ENCODE measurements at regions not wholly inside any gene's neighbourhood (a gene's known extent, or its start where the extent isn't known, plus 50 kb on each side); places are given as distances from the start of the nearest gene placed in this dataset.

DNA sequence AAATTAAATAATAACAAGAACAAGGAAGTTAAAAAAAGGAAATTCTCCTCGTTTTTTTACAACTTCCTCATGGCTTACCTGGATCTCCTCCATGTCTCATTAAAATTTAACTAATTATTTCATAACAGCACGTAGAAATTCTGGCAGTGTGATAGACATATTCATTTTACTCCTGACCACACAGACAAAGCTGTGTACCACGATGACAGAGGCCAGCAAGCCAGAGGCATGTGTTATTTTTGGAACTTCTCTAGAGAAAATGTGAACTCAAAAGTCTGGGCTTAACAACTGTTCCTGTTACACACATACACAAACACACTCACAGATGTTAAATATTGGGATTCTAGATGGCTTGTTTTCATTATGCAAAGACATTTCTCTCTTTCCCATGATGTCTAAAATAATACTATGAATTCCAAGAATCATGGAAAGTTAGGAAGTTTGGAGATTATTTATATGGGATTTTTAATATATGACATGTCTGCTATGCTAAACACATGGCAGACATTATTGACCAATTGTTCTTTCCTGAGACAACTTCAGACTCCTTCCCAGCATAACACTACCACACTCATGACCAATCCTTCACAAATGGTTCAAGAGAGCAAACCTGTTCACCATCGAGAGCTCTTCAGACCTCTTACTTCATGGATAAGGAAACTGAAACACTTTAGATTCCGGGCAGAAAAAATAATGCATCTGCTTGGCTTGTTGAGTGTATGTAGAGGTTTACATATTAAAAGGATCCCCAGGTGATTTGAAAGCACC is 158.7 kb downstream of the DACT1 start:
- Mint-ChIP-seq H3K27ac (no peak overlapping the region), H3K27me3 (peaks cover 10% of the 10 kb centered on the region), H3K9me3 (no peaks in the 10 kb centered on the region), H3K4me3 (no peak overlapping the region), H3K4me1 (no peaks in the 10 kb centered on the region)
- DNase-seq (no peak), ATAC-seq (no peak)

DNA sequence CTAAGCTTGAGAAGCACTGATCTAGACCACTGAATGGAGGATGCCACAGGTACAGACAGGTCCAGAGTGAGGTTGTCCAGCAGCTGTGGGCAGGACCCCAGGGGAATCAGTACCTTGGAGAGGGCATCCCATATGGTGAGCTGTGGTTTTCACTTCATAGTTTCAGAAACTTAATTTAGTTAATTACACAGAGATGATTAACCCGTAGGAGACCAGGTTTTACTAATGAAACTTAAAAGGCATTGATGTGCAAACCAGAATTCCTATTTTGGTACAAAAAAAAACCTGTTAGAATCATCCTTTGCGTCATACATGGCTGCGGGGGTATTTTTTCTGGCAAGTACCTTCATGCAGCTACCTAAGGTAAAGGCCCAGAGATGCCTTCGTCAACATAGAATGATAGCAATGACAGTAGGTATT is 159.3 kb downstream of the DACT1 start:
- Mint-ChIP-seq H3K4me1 (no peaks in the 10 kb centered on the region), H3K27me3 (peaks cover 14% of the 10 kb centered on the region), H3K27ac (peak overlapping the region in 1 of 2 donors; percentile 19), H3K9me3 (no peaks in the 10 kb centered on the region), H3K4me3 (no peak overlapping the region)
- ATAC-seq (no peak), DNase-seq (no peak)

DNA sequence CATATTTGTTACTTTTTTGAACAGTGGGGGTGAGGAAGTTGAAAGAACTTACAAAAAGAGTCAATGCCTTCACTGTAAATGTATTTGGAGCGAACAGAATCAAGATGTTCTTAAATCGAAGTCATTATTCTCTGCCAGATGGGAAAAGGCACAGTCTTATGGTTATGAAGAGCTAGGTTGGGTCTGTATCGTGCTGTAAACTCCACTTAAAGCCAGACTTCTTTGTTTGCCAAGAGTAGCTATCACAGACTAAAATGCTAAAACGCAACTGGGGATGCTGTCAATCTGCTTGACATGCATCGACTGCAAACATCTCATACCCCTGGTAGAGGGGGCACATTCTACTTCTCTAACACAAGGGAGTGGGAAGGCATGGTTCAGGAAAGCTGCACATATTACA is 160.4 kb downstream of the DACT1 start:
- Mint-ChIP-seq H3K4me3 (no peak overlapping the region), H3K27ac (no peak overlapping the region), H3K27me3 (peaks cover 20% of the 10 kb centered on the region), H3K4me1 (no peaks in the 10 kb centered on the region), H3K9me3 (peaks cover 6 to 7% of the 10 kb centered on the region in 2 donors)
- DNase-seq (no peak), ATAC-seq (no peak)

DNA sequence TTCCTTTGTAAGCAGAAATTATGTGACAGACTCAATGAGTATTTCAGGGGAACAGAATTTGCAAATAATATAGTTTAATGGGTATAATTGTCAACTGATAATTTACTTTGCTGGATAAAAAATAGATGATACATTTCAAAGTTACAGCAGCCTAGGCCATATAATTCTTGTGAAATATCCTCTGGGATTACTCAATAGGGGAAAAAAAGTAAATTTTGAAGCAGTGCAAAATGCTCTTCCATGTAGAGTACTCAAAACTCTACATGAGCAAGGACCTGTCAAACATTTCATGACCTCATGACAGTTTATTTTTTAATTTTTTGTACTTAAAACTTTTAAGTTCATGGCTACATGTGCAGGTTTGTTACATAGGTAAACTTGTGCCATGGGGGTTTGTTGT is 163.3 kb downstream of the DACT1 start:
- Mint-ChIP-seq H3K9me3 (peaks cover 6 to 13% of the 10 kb centered on the region in 2 donors), H3K4me3 (no peak overlapping the region), H3K27ac (no peak overlapping the region), H3K27me3 (peaks cover 43% of the 10 kb centered on the region), H3K4me1 (no peaks in the 10 kb centered on the region)
- DNase-seq (no peak), ATAC-seq (no peak)

DNA sequence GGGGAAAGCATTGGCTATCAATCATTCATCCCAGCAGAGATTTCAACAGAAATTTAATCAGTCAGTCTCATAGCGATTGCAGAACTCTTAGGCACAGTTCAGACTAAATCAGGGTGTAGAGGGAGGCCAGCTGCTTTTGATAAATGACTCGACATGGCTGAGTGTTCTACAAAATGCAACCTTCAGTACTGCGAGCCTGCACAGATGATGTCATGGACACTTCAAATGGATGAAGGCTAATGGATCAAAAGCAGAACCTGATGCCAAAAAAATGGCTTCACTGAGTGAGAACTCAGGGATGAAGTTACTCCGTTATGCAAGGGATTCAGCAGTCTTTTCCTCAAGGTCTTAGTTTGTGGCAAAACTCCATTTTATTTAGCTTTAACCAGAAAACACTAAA is 167.3 kb downstream of the DACT1 start:
- H3K9me3 Mint-ChIP-seq: peaks cover 6 to 13% of the 10 kb centered on the region in 2 donors
- DNase-seq (no peak), ATAC-seq (no peak)
- no peaks in the 10 kb centered on the region for H3K4me1 Mint-ChIP-seq
- H3K27ac Mint-ChIP-seq: no peak overlapping the region
- H3K27me3 Mint-ChIP-seq: peaks cover 47% of the 10 kb centered on the region
- H3K4me3 Mint-ChIP-seq: no peak overlapping the region

DNA sequence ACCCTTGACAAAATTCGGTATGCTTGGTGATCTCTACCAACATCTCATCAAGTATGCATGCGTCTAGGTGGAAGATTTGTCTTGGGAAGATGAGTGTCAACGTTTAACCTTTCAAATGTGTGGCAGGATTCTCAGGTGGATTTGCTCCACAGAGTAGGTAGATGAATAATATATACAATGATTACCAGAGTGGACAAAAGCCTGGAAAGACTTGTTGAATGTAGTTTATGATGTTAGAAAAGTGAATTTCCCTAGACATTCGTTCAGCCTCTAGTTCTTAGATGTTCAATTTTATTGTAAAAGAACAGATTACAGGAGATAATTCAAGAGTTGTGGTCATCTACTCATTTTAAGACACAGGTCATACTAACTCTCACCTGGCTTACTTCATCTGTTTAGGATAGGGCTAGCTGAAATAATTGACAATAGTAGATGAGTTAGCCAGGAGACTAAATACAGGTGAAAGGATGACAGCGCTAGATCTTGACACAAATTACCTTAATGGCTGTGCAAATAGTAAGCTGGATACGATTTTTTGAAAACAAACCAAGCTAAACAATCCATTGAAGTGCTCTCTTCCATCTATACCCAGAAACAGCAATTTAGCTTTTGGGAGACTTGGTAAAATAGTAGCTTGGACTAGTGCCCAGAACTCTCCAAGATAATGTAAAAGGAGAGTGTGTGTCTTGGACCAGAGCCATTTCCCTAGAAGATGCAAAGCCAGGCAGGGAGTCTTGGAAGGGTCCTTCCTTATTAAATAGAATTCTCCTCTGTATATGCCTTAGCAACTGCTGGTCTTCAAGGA is 168.0 kb downstream of the DACT1 start:
- Mint-ChIP-seq H3K27me3 (peaks cover 47% of the 10 kb centered on the region), H3K4me3 (no peak overlapping the region), H3K9me3 (peaks cover 6 to 13% of the 10 kb centered on the region in 2 donors), H3K4me1 (no peaks in the 10 kb centered on the region), H3K27ac (no peak overlapping the region)
- no peak for DNase-seq
- no peak for ATAC-seq

DNA sequence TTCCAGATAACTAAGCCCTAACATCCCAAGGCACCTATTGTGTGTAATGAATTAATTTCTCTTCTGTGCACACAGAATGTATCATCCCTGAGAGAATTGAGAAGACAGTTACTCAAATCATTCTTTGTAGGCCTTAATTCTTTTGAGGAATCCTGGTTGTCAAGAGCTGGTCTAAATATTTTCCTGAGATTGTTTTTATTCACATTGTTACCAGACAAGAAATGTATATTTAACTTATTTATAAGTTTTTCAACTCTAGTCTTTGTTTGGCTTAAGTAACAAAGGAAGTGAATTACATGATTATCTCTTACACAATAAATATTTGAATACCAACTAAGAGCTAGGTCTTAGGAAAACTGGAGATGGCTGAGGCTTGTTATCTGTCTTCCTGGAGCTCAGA is 169.4 kb downstream of the DACT1 start:
- DNase-seq (no peak), ATAC-seq (no peak)
- Mint-ChIP-seq H3K4me3 (no peak overlapping the region), H3K4me1 (no peaks in the 10 kb centered on the region), H3K27ac (no peak overlapping the region), H3K9me3 (peaks cover 6 to 13% of the 10 kb centered on the region in 2 donors), H3K27me3 (peaks cover 42% of the 10 kb centered on the region)

DNA sequence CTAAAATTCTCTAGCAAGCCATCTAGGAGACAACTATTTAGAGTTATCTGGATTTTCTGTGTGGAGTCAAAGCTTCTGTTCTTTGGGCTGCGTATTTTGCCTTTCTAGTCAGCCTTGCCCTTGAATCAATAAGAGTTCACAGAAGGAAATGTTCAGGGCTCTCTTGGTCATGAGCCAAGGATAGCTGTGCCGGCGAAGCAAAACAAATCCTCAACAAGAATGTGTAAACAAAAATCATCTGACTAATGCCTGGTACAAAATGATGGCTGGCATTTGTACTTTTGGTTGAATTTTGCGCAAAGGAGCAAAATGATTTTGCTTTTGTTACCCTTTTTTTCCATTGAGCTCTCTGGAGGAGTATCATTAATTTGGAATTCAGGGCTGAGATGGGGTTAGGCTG is 171.1 kb downstream of the DACT1 start:
- Mint-ChIP-seq H3K27ac (no peak overlapping the region), H3K4me1 (no peaks in the 10 kb centered on the region), H3K27me3 (peaks cover 27% of the 10 kb centered on the region), H3K9me3 (peaks cover 0 to 6% of the 10 kb centered on the region in 2 donors), H3K4me3 (no peak overlapping the region)
- DNase-seq (no peak), ATAC-seq (no peak)

DNA sequence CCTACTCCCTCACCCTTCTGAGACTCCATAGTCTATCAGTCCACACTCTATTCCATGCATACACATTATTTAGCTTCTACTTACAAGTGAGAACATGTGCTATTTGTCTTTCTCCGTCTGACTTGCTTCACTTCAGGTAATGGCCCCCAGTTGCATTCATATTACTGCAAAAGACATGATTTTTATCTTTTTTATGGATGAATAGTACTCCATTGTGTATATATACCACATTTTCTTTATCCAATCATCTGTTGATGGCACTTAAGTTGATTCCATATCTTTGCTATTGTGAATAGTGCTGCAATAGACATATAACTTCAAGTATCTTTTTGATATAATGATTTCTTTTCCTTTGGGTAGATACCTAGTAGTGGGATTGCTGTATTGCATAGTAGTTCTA is 171.8 kb downstream of the DACT1 start:
- Mint-ChIP-seq H3K27ac (no peak overlapping the region), H3K9me3 (no peaks in the 10 kb centered on the region), H3K27me3 (peaks cover 20% of the 10 kb centered on the region), H3K4me3 (no peak overlapping the region), H3K4me1 (no peaks in the 10 kb centered on the region)
- ATAC-seq (no peak), DNase-seq (no peak)

DNA sequence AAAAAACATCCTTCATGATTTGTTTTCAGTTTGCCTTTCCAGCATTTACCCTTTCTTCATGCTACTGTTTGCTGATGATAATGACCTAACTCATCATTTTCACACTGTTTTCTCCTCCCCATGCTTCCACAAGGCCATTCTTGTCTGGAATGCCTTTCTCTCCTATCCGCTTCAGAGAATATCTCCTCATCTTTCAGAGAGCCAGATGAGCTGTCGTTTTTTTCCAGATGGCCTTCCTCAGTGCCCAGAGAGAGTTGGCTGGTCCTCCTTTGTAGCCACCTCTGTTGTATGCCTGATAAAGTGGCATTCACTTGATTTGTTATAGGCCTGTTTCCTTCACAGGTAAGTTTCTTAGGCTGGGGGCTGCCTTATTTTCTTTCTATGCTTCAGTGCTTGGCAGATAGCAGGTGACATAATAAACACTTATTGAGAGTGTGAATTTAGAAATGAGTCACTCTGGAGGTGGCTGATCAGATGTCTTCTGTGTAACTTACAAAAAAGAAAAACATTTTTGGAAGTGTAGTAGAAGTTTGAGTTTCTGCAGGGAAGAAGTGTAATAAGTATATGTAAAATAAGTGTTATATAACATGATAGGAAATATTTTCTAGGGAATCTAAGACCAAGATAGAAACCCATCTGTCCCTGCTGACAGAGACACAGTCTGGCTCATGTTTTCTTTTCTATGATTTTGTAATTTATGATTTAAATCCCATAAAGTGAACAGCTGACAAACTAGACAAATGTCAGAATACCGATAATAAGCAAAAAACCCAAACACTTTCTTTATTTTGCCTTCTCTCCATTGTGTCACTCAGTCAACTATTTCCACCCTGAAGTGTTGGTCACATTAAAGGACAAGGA is 174.5 kb downstream of the DACT1 start:
- Mint-ChIP-seq H3K27me3 (no peaks in the 10 kb centered on the region), H3K4me3 (no peak overlapping the region), H3K9me3 (no peaks in the 10 kb centered on the region), H3K27ac (no peak overlapping the region), H3K4me1 (no peaks in the 10 kb centered on the region)
- ATAC-seq (peak; percentile 59), DNase-seq (no peak)

DNA sequence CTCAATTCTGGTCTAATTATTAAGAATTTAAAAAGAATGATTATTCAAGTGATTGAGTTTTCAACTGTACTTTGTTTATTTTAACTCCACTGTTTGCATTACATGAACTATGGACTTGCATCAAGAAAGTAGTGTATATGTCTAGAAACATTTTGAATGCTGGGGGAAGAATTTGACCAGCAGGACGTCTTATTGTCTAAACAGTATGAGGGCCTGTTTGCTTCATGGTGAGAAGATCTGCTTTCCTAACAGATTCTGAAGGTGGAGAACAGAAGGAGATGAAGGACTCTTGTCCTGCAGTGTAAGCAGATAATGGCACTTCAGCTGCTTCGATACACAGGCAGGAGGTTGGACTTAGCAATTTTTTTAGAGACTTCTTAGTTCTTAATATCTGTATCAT is 176.0 kb downstream of the DACT1 start:
- H3K9me3 Mint-ChIP-seq: no peaks in the 10 kb centered on the region
- DNase-seq (no peak), ATAC-seq (no peak)
- peaks cover 9% of the 10 kb centered on the region for H3K27me3 Mint-ChIP-seq
- no peaks in the 10 kb centered on the region for H3K4me1 Mint-ChIP-seq
- no peak overlapping the region for H3K4me3 Mint-ChIP-seq
- no peak overlapping the region for H3K27ac Mint-ChIP-seq

DNA sequence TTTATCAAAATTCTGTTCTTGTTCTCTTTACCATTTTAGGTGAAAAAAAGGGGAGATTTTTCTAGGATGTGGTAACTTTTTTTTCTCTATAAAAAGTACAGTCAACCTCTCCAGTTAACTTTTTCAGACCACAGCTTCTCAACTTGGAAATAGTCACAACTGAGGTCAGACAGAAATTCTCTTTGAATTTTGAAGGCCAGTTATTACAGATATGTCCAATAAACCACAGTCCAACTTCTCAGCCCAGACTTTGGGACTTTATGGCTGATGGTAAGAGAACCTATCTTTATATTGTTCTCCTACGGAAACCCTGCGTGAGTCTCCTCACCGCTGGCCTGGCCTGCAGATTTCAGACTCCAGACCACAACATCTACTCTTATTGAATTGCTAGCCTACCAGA is 176.7 kb downstream of the DACT1 start:
- H3K9me3 Mint-ChIP-seq: no peaks in the 10 kb centered on the region
- H3K4me1 Mint-ChIP-seq: no peaks in the 10 kb centered on the region
- ATAC-seq (no peak), DNase-seq (no peak)
- H3K27ac Mint-ChIP-seq: peak overlapping the region in 1 of 2 donors; percentile 82
- H3K27me3 Mint-ChIP-seq: peaks cover 11% of the 10 kb centered on the region
- no peak overlapping the region for H3K4me3 Mint-ChIP-seq

DNA sequence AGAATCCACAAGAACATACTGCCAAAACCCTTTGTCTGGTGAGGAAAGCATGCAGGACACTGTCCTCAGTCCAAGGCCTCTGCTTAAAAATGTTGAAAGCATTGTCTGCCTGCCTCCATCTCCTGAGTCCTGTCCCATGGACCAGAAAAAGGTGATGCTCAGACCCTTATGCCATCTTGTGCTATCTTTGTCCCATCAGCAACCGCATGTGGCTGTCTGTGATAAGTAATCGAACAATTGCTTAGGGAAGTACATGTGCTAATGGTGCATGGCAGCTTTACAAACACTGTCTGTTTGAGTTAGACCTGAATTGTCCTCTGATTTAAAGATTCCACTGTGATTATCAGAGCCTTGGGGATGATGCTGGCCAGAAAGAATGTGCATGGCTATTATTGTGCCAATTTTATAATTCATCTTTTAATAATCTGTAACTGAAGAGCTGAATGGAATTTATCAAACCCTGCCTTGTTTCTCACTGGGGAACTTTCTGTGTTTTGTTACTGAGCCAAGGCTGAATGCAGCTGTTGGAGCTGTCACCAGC is 177.5 kb downstream of the DACT1 start:
- H3K4me3 Mint-ChIP-seq: no peak overlapping the region
- ATAC-seq (no peak), DNase-seq (no peak)
- H3K27ac Mint-ChIP-seq: no peak overlapping the region
- H3K27me3 Mint-ChIP-seq: peaks cover 11% of the 10 kb centered on the region
- H3K9me3 Mint-ChIP-seq: no peaks in the 10 kb centered on the region
- no peaks in the 10 kb centered on the region for H3K4me1 Mint-ChIP-seq

DNA sequence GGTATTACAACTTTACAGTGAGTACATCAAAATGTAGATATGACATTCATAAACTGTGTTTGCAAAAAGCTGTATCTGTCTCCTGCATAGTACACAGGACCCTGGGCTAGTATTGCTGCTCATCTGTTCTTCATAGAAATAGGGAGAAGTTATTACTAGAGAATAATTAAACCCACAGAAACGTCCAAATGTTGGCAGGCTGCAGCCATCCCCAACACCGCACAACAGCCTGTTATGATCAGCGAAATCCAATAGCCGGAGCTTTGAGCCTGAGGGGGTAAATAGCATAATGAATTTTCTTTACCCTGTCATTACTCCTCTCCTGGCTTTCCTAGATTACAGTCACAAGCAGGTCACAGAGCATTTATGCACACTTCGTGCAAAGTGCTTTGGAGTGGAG is 178.0 kb downstream of the DACT1 start:
- no peaks in the 10 kb centered on the region for H3K4me1 Mint-ChIP-seq
- no peaks in the 10 kb centered on the region for H3K9me3 Mint-ChIP-seq
- no peak overlapping the region for H3K4me3 Mint-ChIP-seq
- peaks cover 11% of the 10 kb centered on the region for H3K27me3 Mint-ChIP-seq
- DNase-seq: no peak
- no peak overlapping the region for H3K27ac Mint-ChIP-seq
- no peak for ATAC-seq

DNA sequence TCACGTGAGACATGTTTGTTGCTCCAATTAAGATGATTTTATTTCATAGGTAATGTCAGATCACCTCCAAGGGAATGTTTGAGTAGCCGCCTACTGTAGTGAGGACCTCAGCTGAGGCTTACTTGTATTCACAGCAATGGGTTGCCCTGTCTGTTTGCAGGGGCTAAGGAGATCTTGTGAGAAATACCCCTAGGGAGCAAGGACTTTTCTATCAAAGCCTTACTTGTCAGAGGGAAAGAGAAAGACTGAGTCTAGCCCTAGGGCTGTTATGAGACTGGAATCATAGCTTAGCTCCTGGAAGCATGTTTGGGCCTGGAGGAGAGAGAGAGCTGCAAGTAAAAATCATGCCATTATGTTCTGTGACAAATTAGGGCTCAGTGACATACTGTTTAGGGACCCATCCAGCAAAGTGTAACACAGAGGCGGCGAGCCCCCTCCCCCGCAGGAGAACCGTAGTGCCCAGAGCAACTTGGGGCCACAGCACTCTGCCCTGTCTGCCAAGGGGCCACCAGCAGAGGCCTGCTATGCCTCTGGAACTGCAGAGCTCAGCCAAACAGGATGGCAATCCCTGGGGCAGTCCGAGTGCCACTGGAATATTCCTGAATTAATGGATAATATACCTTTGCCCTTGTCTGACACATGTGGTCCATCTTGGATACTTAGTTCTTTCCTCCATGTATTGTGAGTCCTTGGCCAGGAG is 178.8 kb downstream of the DACT1 start:
- no peaks in the 10 kb centered on the region for H3K9me3 Mint-ChIP-seq
- H3K27ac Mint-ChIP-seq: no peak overlapping the region
- DNase-seq (no peak), ATAC-seq (no peak)
- H3K4me3 Mint-ChIP-seq: no peak overlapping the region
- peaks cover 11% of the 10 kb centered on the region for H3K27me3 Mint-ChIP-seq
- H3K4me1 Mint-ChIP-seq: no peaks in the 10 kb centered on the region
